ENCODE measurements at regions not wholly inside any gene's neighbourhood (a gene's known extent, or its start where the extent isn't known, plus 50 kb on each side); places are given as distances from the start of the nearest gene placed in this dataset.

DNA sequence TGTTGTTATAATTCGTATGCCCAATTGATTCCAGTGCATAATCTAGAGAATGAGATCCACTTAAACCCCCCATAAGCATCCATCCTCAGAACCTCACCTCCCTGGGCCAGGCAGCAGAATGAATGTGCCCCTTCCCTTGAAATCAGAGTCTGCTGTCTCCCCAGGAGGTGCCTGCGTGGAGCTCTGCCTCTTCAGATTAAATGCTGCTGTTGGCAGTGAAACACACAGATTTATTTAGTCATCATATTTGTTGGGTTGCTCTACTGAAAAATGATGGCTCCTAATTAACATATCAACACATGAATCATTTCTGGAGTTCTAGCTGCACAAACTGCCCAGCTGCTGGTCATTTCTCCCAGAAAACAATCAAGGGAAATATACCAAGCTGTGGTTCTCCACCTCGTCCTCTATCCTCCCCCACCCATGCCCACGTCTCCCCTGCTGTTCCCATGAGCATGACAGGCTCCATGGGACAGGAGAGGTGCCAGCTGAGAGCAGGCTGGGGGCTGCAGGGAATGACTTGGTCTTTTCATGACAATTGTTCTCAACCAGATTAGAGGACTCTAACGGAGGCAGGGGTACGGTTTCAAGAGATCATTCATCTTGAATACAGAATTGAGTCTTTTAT, 633.1 kb downstream of the CDH26 start:
- Histone ChIP-seq H3K4me1 (no peaks in the 10 kb centered on the region), H3K4me3 (no peak overlapping the region), H3K36me3 (no peaks in the 10 kb centered on the region), H3K27ac (no peak overlapping the region), H3K27me3 (no peaks in the 10 kb centered on the region), H3K9me3 (no peaks in the 10 kb centered on the region)
- no peak for DNase-seq (ENCODE audit: low spot score in 2 of 2)
- TF ChIP-seq, protein P1, sequence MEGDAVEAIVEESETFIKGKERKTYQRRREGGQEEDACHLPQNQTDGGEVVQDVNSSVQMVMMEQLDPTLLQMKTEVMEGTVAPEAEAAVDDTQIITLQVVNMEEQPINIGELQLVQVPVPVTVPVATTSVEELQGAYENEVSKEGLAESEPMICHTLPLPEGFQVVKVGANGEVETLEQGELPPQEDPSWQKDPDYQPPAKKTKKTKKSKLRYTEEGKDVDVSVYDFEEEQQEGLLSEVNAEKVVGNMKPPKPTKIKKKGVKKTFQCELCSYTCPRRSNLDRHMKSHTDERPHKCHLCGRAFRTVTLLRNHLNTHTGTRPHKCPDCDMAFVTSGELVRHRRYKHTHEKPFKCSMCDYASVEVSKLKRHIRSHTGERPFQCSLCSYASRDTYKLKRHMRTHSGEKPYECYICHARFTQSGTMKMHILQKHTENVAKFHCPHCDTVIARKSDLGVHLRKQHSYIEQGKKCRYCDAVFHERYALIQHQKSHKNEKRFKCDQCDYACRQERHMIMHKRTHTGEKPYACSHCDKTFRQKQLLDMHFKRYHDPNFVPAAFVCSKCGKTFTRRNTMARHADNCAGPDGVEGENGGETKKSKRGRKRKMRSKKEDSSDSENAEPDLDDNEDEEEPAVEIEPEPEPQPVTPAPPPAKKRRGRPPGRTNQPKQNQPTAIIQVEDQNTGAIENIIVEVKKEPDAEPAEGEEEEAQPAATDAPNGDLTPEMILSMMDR (IDR thresholded peaks at IDR 0.05) = no peak
- intact Hi-C loops (cut with DNase I) = no loop called here

DNA sequence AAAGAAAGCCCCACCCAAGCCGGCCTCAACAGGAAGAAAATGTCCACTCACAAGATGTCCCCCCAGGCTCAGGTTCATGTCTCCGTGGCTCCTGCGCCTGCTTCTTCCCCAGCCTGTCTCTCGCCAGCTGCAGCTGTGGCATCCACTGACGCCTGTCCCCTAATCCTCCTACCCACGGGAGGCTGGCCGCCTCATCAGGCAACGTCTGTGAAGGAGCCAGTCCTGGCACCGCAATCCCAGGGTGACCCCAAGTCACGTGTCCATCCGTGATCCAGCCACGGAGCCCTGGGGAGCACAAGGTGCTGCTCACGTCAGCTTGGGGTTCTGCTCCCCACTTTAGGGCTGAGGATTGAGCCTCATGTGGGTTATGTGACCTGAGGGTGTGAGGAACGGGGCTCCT, 640.3 kb downstream of the CDH26 start:
- Histone ChIP-seq H3K4me1 (no peaks in the 10 kb centered on the region), H3K36me3 (no peaks in the 10 kb centered on the region), H3K27me3 (no peaks in the 10 kb centered on the region), H3K9me3 (no peaks in the 10 kb centered on the region), H3K27ac (no peak overlapping the region), H3K4me3 (no peak overlapping the region)
- TF ChIP-seq, protein P1 (IDR thresholded peaks at IDR 0.05) = no peak
- intact Hi-C loops (cut with DNase I) = no loop called here
- DNase-seq (ENCODE audit: low spot score in 2 of 2) = no peak

DNA sequence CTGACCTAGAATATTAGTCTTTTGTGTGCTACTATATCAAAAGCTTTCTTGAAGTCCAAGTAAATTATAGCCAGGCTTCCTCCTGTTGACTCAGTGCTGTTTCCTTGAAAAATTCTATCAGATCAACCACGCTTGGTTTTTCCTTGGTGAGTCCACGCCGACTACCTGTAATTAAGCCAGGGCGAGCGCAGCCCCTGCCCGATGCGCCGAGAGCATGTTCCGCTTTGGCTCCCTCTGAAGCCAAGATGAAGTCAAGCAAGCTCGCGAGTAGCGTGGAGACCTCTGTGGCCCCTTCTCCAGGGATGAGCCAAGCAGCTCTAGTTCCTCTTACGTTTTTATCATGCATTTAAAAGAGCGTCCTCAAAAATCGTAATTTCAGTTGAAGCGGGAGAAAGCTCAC, 641.2 kb downstream of the CDH26 start:
- no peaks in the 10 kb centered on the region for H3K27me3 ChIP-seq
- no peaks in the 10 kb centered on the region for H3K4me1 ChIP-seq
- H3K36me3 ChIP-seq = no peaks in the 10 kb centered on the region
- TF ChIP-seq, protein P1 (IDR thresholded peaks at IDR 0.05) = no peak
- intact Hi-C loops (cut with DNase I) = no loop called here
- H3K4me3 ChIP-seq = no peak overlapping the region
- DNase-seq (ENCODE audit: low spot score in 2 of 2) = no peak
- no peak overlapping the region for H3K27ac ChIP-seq
- H3K9me3 ChIP-seq = no peaks in the 10 kb centered on the region

DNA sequence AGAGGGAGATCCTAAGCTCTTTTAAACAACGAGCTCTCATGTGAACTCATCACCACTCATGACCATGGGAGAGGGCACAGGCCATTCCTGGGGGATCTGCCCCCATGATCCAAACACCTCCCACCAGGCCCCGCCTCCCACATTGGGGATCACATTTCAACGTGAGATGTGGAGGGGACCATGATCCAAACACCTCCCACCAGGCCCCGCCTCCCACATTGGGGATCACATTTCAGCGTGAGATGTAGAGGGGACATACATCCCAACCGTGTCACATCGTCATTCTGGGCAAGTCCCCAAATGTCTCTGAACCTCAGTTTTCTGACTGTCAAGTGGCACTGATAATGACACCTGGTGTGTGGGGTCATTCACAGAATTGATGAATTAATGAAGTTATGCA, 641.8 kb downstream of the CDH26 start:
- no peaks in the 10 kb centered on the region for H3K4me1 ChIP-seq
- H3K9me3 ChIP-seq = no peaks in the 10 kb centered on the region
- no peak overlapping the region for H3K27ac ChIP-seq
- H3K27me3 ChIP-seq = no peaks in the 10 kb centered on the region
- no peak for DNase-seq (ENCODE audit: low spot score in 2 of 2)
- TF ChIP-seq, protein P1 (IDR thresholded peaks at IDR 0.05) = no peak
- intact Hi-C loops (cut with DNase I) = no loop called here
- no peak overlapping the region for H3K4me3 ChIP-seq
- no peaks in the 10 kb centered on the region for H3K36me3 ChIP-seq

DNA sequence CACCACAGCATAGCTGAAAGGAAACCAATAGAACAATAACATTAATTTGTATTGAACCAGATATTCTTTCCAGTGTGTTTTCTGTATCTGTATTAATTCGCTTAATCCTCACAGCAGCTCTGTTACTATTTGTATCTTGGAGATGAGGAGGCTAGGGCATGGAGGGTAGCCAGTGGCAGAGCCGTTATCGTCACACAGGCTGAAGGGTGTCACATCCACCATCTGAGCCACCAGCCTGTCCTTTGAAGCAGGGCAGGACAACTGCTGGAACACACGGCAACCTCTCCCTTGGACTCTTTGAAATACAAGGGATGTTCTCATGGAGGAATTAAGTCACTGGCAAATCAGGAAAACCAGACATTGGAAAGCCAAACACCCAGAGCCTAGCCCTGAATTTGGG, 628.0 kb upstream of the CDH4 start:
- no peaks in the 10 kb centered on the region for H3K9me3 ChIP-seq
- no peaks in the 10 kb centered on the region for H3K27me3 ChIP-seq
- TF ChIP-seq, protein P1 (IDR thresholded peaks at IDR 0.05) = no peak
- no peak overlapping the region for H3K4me3 ChIP-seq
- H3K4me1 ChIP-seq = no peaks in the 10 kb centered on the region
- H3K27ac ChIP-seq = no peak overlapping the region
- intact Hi-C loops (cut with DNase I) = no loop called here
- DNase-seq (ENCODE audit: low spot score in 2 of 2) = no peak
- no peaks in the 10 kb centered on the region for H3K36me3 ChIP-seq

Measured in ascending aorta (tissue), 2 donors.